Uterus (tissue), 3 donors: ENCODE measurements at regions not wholly inside any gene's neighbourhood (a gene's known extent, or its start where the extent isn't known, plus 50 kb on each side); places are given as distances from the start of the nearest gene placed in this dataset.
"Not testable (repeated sequence)": the region's sequence is repeated elsewhere in the genome, so short reads cannot be mapped to it uniquely, and the experiment has no call there.

Experiments used
- DNase-seq, 2 donors: peaks; one replicate each; pipeline ENCODE4 v3.0.0-alpha.2; 2019 to 2020
- H3K27ac ChIP-seq, 2 donors: fragments of 200-600 bp; sonication (generic); 1 replicate in 1 of 2; 2 replicates in 1 of 2; pipeline ENCODE4 v1.5.1; 2016 to 2018
- H3K27me3 ChIP-seq, 2 donors: fragments of 200-600 bp; sonication (generic); one replicate each; pipeline ENCODE4 v1.5.1; 2018 to 2019; ENCODE audit warnings: control low read depth in 1 of 2
- H3K36me3 ChIP-seq, 2 donors: fragments of 200-600 bp; sonication (generic); one replicate each; pipeline ENCODE4 v1.5.1; 2019; ENCODE audit warnings: control low read depth in 1 of 2
- H3K4me1 ChIP-seq, 2 donors: fragments of 200-600 bp; sonication (generic); one replicate each; pipeline ENCODE4 v1.5.1; 2018 to 2019; ENCODE audit warnings: control low read depth in 1 of 2
- H3K4me3 ChIP-seq, 2 donors: fragments of 200-600 bp; sonication (generic); 1 replicate in 1 of 2; 2 replicates in 1 of 2; pipeline ENCODE4 v1.5.1; 2018 to 2019; ENCODE audit warnings: mild to moderate bottlenecking in 1 of 2
- H3K9me3 ChIP-seq, 2 donors: fragments of 200-600 bp; sonication (generic); one replicate each; pipeline ENCODE4 v1.5.1; 2019; ENCODE audit warnings: control low read depth in 1 of 2
- CTCF ChIP-seq, 4 experiments: fragments of 200-600 bp in 2 of 4; fragments of 450-650 bp in 2 of 4; sonication (generic) in 2 of 4; IDR thresholded peaks; one replicate each; pipeline ENCODE4 v1.5.1; 2016 to 2019; ENCODE audit warnings: antibody characterized with exemption in 4 of 4, mild to moderate bottlenecking in 2 of 4, moderate library complexity in 1 of 4
- POLR2A ChIP-seq, 2 donors: fragments of 450-650 bp; IDR thresholded peaks; one replicate each; pipeline ENCODE4 v1.6.1; 2016; ENCODE audit warnings: antibody characterized with exemption in 2 of 2, mild to moderate bottlenecking in 1 of 2, moderate library complexity in 1 of 2
- intact Hi-C: fragments of 100-400 bp; cut with DNase I; formaldehyde crosslinking; loops from one replicate; pipeline ENCODE4 v1.15.1; 2023; ENCODE audit warnings: low total_unique reads
- donor health status: DM: yes; HTN: yes; CAD: no.

DNA sequence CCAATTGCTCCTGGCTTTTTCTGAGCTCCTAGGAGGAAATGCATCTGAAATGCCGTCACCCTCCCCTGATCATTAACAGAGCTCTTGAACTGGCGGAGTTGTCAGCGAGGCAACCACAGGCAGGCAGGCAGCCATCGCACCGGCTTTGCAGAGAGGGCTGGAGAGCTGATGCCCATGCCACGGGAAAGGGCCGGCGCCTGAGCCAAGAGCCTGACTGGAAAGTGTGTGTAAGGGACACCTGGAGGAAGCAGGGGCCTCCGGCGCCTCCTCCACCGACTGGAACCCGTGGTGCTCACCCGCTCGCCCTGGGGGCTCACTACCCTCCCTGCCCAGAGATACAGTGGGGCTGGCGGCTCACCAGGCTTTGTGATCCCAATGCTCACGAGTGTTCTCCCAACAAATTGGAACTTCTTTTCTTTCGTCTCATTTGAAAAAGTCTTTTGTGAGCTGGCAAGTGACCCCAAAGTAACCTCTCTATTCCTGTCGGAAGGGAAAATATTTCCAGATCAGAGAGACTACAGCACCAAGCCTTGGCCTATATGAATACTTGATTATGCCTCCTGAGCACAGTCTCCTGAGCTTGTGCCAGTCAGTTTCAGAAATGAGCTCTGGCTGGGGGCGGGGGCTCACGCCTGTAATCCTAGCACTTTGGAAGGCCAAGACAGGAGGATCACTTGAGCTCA is 97.7 kb upstream of the SLC25A33 start:
- Histone ChIP-seq H3K4me1 (peaks cover 9 to 13% of the 10 kb centered on the region in 2 donors), H3K4me3 (no peak overlapping the region), H3K27ac (peak overlapping the region; percentile 43 to 63), H3K27me3 (no peaks in the 10 kb centered on the region), H3K9me3 (no peaks in the 10 kb centered on the region), H3K36me3 (no peaks in the 10 kb centered on the region)
- TF ChIP-seq CTCF (IDR thresholded peaks at IDR 0.05) (no peak), POLR2A (IDR thresholded peaks at IDR 0.05) (no peak)
- intact Hi-C loops, result no loop called here
- DNase-seq, result peak; percentile 38 to 66

- no peak overlapping the region for H3K4me3 ChIP-seq
- intact Hi-C loops, result no loop called here
- no peaks in the 10 kb centered on the region for H3K9me3 ChIP-seq
- no peaks in the 10 kb centered on the region for H3K27me3 ChIP-seq
- H3K4me1 ChIP-seq, result peaks cover 9 to 13% of the 10 kb centered on the region in 2 donors
- H3K27ac ChIP-seq, result peak overlapping the region; percentile 43 to 63
- no peak for DNase-seq
- no peaks in the 10 kb centered on the region for H3K36me3 ChIP-seq
- TF ChIP-seq CTCF (IDR thresholded peaks at IDR 0.05), result no peak
- no peak for TF ChIP-seq POLR2A (IDR thresholded peaks at IDR 0.05)
Observed at GRCh38 chr1:9442278-9442846, 96.9 kb upstream of the SLC25A33 start.

- Histone ChIP-seq H3K4me1 (peaks cover 7 to 9% of the 10 kb centered on the region in 2 donors), H3K27ac (peak overlapping the region; percentile 43 to 63), H3K27me3 (no peaks in the 10 kb centered on the region), H3K4me3 (no peak overlapping the region), H3K9me3 (no peaks in the 10 kb centered on the region), H3K36me3 (no peaks in the 10 kb centered on the region)
- intact Hi-C loops, result no loop called here
- TF ChIP-seq POLR2A (IDR thresholded peaks at IDR 0.05) (no peak), CTCF (IDR thresholded peaks at IDR 0.05) (no peak)
- DNase-seq, result no peak
Observed at GRCh38 chr1:9442986-9443385, 96.3 kb upstream of the SLC25A33 start.

DNA sequence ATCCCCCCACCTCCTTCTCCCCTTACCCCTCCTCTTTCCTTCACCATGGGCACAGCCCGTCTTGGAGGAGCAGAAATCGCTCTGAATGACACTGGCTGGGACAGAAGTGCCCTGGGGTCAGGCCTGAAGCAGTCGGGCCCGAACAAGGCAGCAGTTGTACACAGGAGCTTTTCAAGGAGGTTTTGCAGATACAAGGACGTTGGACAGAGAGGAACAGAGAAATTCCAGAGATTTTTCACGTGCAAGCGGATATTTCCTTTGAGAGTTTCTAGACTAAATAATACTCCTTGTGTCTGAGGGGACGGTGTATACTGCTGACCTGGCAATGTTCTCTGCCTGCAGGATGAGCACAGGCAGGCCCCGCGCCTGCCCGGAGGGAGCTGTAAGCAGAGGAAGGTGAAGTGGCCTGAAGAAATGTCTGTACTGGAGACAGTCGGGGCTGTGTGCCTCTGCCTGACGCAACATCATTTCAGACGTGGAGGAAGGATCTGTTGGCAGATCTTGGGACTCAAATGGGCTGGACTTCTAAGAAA is 95.3 kb upstream of the SLC25A33 start:
- Histone ChIP-seq H3K36me3 (no peaks in the 10 kb centered on the region), H3K27ac (peak overlapping the region; percentile 40 to 66), H3K27me3 (no peaks in the 10 kb centered on the region), H3K9me3 (no peaks in the 10 kb centered on the region), H3K4me3 (no peak overlapping the region), H3K4me1 (peaks cover 2 to 11% of the 10 kb centered on the region in 2 donors)
- TF ChIP-seq POLR2A (IDR thresholded peaks at IDR 0.05) (no peak), CTCF (IDR thresholded peaks at IDR 0.05) (no peak)
- intact Hi-C loops, result no loop called here
- DNase-seq, result no peak

- H3K4me1 ChIP-seq, result peaks cover 0 to 15% of the 10 kb centered on the region in 2 donors
- DNase-seq, result no peak
- H3K36me3 ChIP-seq, result no peaks in the 10 kb centered on the region
- peak overlapping the region in 1 of 2 donors; percentile 66 for H3K27ac ChIP-seq
- no peak for TF ChIP-seq CTCF (IDR thresholded peaks at IDR 0.05)
- TF ChIP-seq POLR2A (IDR thresholded peaks at IDR 0.05), result no peak
- H3K9me3 ChIP-seq, result no peaks in the 10 kb centered on the region
- intact Hi-C loops, result no loop called here
- H3K27me3 ChIP-seq, result no peaks in the 10 kb centered on the region
- no peak overlapping the region for H3K4me3 ChIP-seq
Observed at GRCh38 chr1:9444532-9444931, 94.7 kb upstream of the SLC25A33 start.

DNA sequence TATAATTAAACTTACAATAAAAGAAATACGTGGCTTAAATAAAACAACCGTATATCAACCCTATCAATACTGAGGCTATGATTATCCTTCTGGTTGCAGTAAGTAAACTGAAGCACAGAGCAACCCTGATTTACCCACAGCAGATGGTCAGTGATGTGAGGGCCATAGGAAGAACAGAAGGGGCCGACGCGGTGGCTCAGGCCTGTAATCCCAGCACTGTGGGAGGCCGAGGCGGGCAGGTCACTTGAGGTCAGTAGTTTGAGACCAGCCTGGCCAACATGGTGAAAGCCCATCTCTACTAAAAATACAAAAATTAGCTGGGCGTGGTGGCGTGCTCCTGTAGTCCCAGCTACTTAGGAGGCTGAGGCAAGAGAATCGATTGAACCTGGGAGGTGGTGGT is 94.2 kb upstream of the SLC25A33 start:
- intact Hi-C loops, H3K9me3 ChIP-seq, H3K36me3 ChIP-seq, DNase-seq, H3K27me3 ChIP-seq, H3K27ac ChIP-seq, H3K4me3 ChIP-seq: not testable (repeated sequence)
- H3K4me1 ChIP-seq, result peaks cover 0 to 15% of the 10 kb centered on the region in 2 donors
